ENCODE measurements at regions not wholly inside any gene's neighbourhood (a gene's known extent, or its start where the extent isn't known, plus 50 kb on each side); places are given as distances from the start of the nearest gene placed in this dataset.
A peak's percentile ranks its signal among the peaks of the same experiment; 100 is the strongest.
"Not testable (repeated sequence)": the region's sequence is repeated elsewhere in the genome, so short reads cannot be mapped to it uniquely, and the experiment has no call there.

GRCh38 chr18:30674596-30674995 lies 367.9 kb downstream of the DSC3 start:
- peak; percentile 15 for TF ChIP-seq MAFK (IDR thresholded peaks at IDR 0.05; ENCODE audit: partially characterized antibody)
- TF ChIP-seq POLR2A (IDR thresholded peaks at IDR 0.05; ENCODE audit: low read length), result no peak
- Histone ChIP-seq H3K27ac (no peak overlapping the region), H3K4me2 (no peak overlapping the region), H3K9me3 (no peaks in the 10 kb centered on the region), H3K4me1 (no peaks in the 10 kb centered on the region), H3K4me3 (no peak overlapping the region)
- DNase-seq (ENCODE audit: low read depth in 1 of 2, low spot score in 1 of 2) (no peak), FAIRE-seq (no peak), ATAC-seq (no peak)
- ChIA-PET POLR2A (no interaction called here), CTCF (no interaction called here)
- 26% methylated on average over 2 of the region's 2 CpGs for WGBS (ENCODE audit: missing lambda C conversion rate)

DNA sequence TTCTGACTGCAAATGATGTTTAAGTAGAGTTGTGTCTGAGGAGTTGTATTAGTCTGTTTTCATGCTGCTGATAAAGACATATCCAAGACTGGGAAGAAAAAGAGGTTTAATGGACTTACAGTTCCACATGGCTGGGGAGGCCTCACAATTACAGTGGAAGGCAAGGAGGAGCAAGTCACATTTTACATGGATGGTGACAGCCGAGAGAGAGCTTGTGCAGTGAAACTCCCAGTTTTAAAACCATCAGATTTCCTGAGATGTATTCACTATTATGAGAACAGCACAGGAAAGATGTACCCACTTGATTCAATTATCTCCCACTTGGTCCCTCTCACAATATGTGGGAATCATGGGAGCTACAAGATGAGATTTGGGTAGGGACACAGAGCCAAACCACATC lies 370.1 kb downstream of the DSC3 start:
- H3K9me3 ChIP-seq; H3K4me1 ChIP-seq; FAIRE-seq; H3K27ac ChIP-seq; POLR2A ChIA-PET; H3K4me2 ChIP-seq; ATAC-seq; CTCF ChIA-PET; H3K4me3 ChIP-seq; DNase-seq (ENCODE audit: low read depth in 1 of 2, low spot score in 1 of 2): not testable (repeated sequence)
- 0% methylated on average over 1 of the region's 1 CpG for WGBS (ENCODE audit: missing lambda C conversion rate)

DNA sequence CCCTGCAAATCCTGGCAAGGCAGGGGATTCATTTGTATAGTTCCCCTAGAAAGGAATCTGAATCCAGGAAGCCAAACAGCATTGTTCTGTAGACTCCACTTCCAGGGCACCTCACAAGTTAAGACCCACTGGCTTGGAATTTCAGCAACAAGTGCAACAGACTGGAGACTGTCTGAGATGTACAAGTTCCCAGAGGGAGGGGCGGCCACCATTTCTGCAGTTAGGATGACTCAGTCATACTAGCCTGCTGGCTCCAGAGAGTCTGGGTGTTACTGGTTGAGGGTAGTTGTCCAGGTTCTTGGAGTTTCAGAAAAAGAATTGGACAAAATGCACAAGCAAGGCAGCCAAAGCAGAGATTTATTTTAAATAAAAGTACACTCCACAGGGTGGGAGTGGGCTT lies 384.2 kb downstream of the DSC3 start:
- no peaks in the 10 kb centered on the region for H3K9me3 ChIP-seq
- no peak for FAIRE-seq
- WGBS (ENCODE audit: missing lambda C conversion rate), result no CpG with 5 or more reads among the region's 1 CpG
- POLR2A ChIA-PET, result no interaction called here
- no peak overlapping the region for H3K27ac ChIP-seq
- CTCF ChIA-PET, result no interaction called here
- H3K4me1 ChIP-seq, result no peaks in the 10 kb centered on the region
- TF ChIP-seq SMC3 (IDR thresholded peaks at IDR 0.05) (no peak), CHD4 (IDR thresholded peaks at IDR 0.05; ENCODE audit: borderline replicate concordance) (no peak), POLR2AphosphoS2 (conservative IDR thresholded peaks at IDR 0.05; ENCODE audit: low read length) (no peak), ESRRA (IDR thresholded peaks at IDR 0.05; ENCODE audit: borderline replicate concordance, low read length) (no peak), FOXS1 (CRISPR knock-in tag; IDR thresholded peaks at IDR 0.05) (no peak), E2F6 (IDR thresholded peaks at IDR 0.05; ENCODE audit: borderline replicate concordance, low read depth) (no peak)
- no peak overlapping the region for H3K4me2 ChIP-seq
- no peak for ATAC-seq
- DNase-seq (ENCODE audit: low read depth in 1 of 2, low spot score in 1 of 2), result no peak
- no peak overlapping the region for H3K4me3 ChIP-seq

- ChIA-PET POLR2A (no interaction called here), CTCF (no interaction called here)
- no peak overlapping the region for H3K4me3 ChIP-seq
- DNase-seq (ENCODE audit: low read depth in 1 of 2, low spot score in 1 of 2) (no peak), FAIRE-seq (no peak), ATAC-seq (no peak)
- H3K4me2 ChIP-seq, result no peak overlapping the region
- TF ChIP-seq EHF (CRISPR knock-in tag; IDR thresholded peaks at IDR 0.05) (no peak), NPAS2 (CRISPR knock-in tag; IDR thresholded peaks at IDR 0.05; ENCODE audit: borderline replicate concordance) (no peak), FOSL2 (IDR thresholded peaks at IDR 0.05) (no peak), FOSL2 (CRISPR knock-in tag; IDR thresholded peaks at IDR 0.05) (no peak), RFX5 (IDR thresholded peaks at IDR 0.05) (no peak), POLR2A (IDR thresholded peaks at IDR 0.05; ENCODE audit: low read length) (no peak), CHD2 (IDR thresholded peaks at IDR 0.05; ENCODE audit: low read length, partially characterized antibody) (no peak), REST (IDR thresholded peaks at IDR 0.05) (no peak), BCL3 (IDR thresholded peaks at IDR 0.05) (no peak), RNF2 (IDR thresholded peaks at IDR 0.05; ENCODE audit: borderline replicate concordance, low read depth) (no peak), POLR2AphosphoS2 (conservative IDR thresholded peaks at IDR 0.05; ENCODE audit: low read length) (no peak), USF2 (IDR thresholded peaks at IDR 0.05) (no peak), HES2 (IDR thresholded peaks at IDR 0.05) (no peak), TFCP2L1 (CRISPR knock-in tag; IDR thresholded peaks at IDR 0.05) (no peak), RARB (CRISPR knock-in tag; IDR thresholded peaks at IDR 0.05) (no peak), MAFK (IDR thresholded peaks at IDR 0.05; ENCODE audit: partially characterized antibody) (no peak), EHMT2 (IDR thresholded peaks at IDR 0.05; ENCODE audit: low read depth) (no peak)
- TF ChIP-seq, protein P1, sequence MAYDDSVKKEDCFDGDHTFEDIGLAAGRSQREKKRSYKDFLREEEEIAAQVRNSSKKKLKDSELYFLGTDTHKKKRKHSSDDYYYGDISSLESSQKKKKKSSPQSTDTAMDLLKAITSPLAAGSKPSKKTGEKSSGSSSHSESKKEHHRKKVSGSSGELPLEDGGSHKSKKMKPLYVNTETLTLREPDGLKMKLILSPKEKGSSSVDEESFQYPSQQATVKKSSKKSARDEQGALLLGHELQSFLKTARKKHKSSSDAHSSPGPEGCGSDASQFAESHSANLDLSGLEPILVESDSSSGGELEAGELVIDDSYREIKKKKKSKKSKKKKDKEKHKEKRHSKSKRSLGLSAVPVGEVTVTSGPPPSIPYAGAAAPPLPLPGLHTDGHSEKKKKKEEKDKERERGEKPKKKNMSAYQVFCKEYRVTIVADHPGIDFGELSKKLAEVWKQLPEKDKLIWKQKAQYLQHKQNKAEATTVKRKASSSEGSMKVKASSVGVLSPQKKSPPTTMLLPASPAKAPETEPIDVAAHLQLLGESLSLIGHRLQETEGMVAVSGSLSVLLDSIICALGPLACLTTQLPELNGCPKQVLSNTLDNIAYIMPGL (CRISPR knock-in tag; IDR thresholded peaks at IDR 0.05; ENCODE audit: borderline replicate concordance), result no peak
- 24% methylated on average over 2 of the region's 2 CpGs for WGBS (ENCODE audit: missing lambda C conversion rate)
- H3K27ac ChIP-seq, result no peak overlapping the region
- H3K4me1 ChIP-seq, result no peaks in the 10 kb centered on the region
- H3K9me3 ChIP-seq, result no peaks in the 10 kb centered on the region
These were observed 390.2 kb downstream of the DSC3 start for GRCh38 chr18:30652387-30652786.
